Smooth muscle cell (in vitro differentiated cells): ENCODE measurements at regions not wholly inside any gene's neighbourhood (a gene's known extent, or its start where the extent isn't known, plus 50 kb on each side); places are given as distances from the start of the nearest gene placed in this dataset.
"Not testable (repeated sequence)": the region's sequence is repeated elsewhere in the genome, so short reads cannot be mapped to it uniquely, and the experiment has no call there.

Experiments
- DNase-seq: peaks from one replicate; lab custom pipeline; 2025; ENCODE audit not compliant: unreplicated experiment; lab: John Stamatoyannopoulos, UW
- H2AFZ ChIP-seq: fragments of 200-600 bp; sonication (generic); 2 replicates; pipeline ENCODE4 v1.6.0; 2016; ENCODE audit warnings: antibody characterized with exemption, low read depth, mild to moderate bottlenecking
- H3F3A ChIP-seq: fragments of 200-600 bp; sonication (generic); 2 replicates; pipeline ENCODE4 v1.6.0; 2017; ENCODE audit warnings: antibody characterized with exemption, low read depth
- H3K27ac ChIP-seq: fragments of 200-600 bp; sonication (generic); 2 replicates; pipeline ENCODE4 v1.5.1; 2016; ENCODE audit warnings: low read depth, mild to moderate bottlenecking
- H3K27me3 ChIP-seq: fragments of 200-600 bp; sonication (generic); 2 replicates; pipeline ENCODE4 v1.6.1; 2016; ENCODE audit warnings: low read depth, mild to moderate bottlenecking
- H3K36me3 ChIP-seq: fragments of 200-600 bp; sonication (generic); 2 replicates; pipeline ENCODE4 v1.5.1; 2016; ENCODE audit warnings: low read depth
- H3K4me1 ChIP-seq: fragments of 200-600 bp; sonication (generic); 2 replicates; pipeline ENCODE4 v1.5.1; 2016; ENCODE audit warnings: low read depth
- H3K4me2 ChIP-seq: fragments of 200-600 bp; sonication (generic); 2 replicates; pipeline ENCODE4 v1.6.0; 2016; ENCODE audit warnings: mild to moderate bottlenecking
- H3K4me3 ChIP-seq: fragments of 200-600 bp; sonication (generic); 2 replicates; pipeline ENCODE4 v1.5.1; 2016; ENCODE audit warnings: mild to moderate bottlenecking
- H3K79me2 ChIP-seq: fragments of 200-600 bp; sonication (generic); 2 replicates; pipeline ENCODE4 v1.6.0; 2016; ENCODE audit warnings: low read depth, mild to moderate bottlenecking
- H3K9ac ChIP-seq: fragments of 200-600 bp; sonication (generic); 2 replicates; pipeline ENCODE4 v1.6.0; 2016; ENCODE audit warnings: low read depth
- H3K9me3 ChIP-seq: fragments of 200-600 bp; sonication (generic); replicated peaks from 2 replicates; pipeline ENCODE4 v1.5.1; 2016; ENCODE audit warnings: low read depth
- H4K20me1 ChIP-seq: fragments of 200-600 bp; sonication (generic); 2 replicates; pipeline ENCODE4 v1.6.0; 2016; ENCODE audit warnings: low read depth
- WGBS: methylation state at CpG from one replicate; pipeline ENCODE4 v1.1.7; 2016; ENCODE audit warnings: low lambda C conversion rate; 5-methylcytosine and 5-hydroxymethylcytosine counted together
- TF ChIP-seq, protein P1 (sequence below): fragments of 200-600 bp; sonication (generic); IDR thresholded peaks from 2 replicates; pipeline ENCODE4 v1.5.1; 2017; ENCODE audit warnings: borderline replicate concordance, mild to moderate bottlenecking, antibody characterized with exemption; ENCODE audit not compliant: insufficient read depth, poor library complexity, severe bottlenecking

DNA sequence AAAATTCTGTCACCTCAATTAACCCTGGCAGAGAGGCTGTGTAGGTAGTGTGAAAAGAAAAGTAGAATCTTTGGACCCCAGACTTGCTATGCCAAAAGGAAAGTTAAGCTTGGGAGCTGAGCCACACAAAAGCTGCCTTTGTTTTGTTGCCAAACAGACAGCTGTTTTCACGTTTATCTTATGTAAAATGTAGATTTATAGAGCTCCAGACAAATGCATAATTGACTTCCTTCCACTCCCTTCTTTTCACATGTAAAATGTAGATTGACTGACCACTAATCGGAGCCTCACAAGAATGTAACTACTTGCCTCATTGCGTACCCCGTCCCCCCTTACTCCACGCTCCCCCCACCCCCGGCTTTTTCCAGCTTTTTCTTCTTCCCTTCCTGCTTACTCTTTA, 2302.2 kb upstream of the RAG2 start:
- H3K4me2 ChIP-seq, result no peak overlapping the region
- no peaks in the 10 kb centered on the region for H3K27me3 ChIP-seq
- H2AFZ ChIP-seq, result no peak overlapping the region
- DNase-seq, result no peak
- 47% methylated on average over 6 of the region's 6 CpGs for WGBS
- H3F3A ChIP-seq, result no peaks in the 10 kb centered on the region
- H3K9ac ChIP-seq, result no peak overlapping the region
- TF ChIP-seq, protein P1, sequence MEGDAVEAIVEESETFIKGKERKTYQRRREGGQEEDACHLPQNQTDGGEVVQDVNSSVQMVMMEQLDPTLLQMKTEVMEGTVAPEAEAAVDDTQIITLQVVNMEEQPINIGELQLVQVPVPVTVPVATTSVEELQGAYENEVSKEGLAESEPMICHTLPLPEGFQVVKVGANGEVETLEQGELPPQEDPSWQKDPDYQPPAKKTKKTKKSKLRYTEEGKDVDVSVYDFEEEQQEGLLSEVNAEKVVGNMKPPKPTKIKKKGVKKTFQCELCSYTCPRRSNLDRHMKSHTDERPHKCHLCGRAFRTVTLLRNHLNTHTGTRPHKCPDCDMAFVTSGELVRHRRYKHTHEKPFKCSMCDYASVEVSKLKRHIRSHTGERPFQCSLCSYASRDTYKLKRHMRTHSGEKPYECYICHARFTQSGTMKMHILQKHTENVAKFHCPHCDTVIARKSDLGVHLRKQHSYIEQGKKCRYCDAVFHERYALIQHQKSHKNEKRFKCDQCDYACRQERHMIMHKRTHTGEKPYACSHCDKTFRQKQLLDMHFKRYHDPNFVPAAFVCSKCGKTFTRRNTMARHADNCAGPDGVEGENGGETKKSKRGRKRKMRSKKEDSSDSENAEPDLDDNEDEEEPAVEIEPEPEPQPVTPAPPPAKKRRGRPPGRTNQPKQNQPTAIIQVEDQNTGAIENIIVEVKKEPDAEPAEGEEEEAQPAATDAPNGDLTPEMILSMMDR, result no peak
- no peaks in the 10 kb centered on the region for H3K79me2 ChIP-seq
- H3K4me3 ChIP-seq, result no peak overlapping the region
- no peaks in the 10 kb centered on the region for H3K9me3 ChIP-seq
- no peaks in the 10 kb centered on the region for H4K20me1 ChIP-seq
- H3K4me1 ChIP-seq, result no peaks in the 10 kb centered on the region
- no peaks in the 10 kb centered on the region for H3K36me3 ChIP-seq
- no peak overlapping the region for H3K27ac ChIP-seq

DNA sequence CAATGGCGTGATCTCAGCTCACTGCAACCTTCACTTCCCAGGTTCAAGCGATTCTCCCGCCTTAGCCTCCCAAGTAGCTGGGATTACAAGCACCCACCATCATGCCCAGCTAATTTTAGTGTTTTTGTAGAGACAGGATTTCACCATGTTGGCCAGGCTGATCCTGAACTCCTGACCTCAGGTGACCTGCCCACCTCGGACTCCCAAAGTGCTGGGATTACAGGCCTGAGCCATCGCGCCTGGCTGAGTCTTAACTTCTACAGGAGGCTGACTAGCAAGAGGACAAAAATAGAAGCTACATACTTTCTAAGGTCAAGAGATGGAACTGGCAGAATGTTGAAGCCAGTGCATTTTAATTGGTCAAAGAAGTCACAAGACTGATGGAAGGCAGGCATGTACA, 2296.2 kb upstream of the RAG2 start:
- DNase-seq, H3K36me3 ChIP-seq, H2AFZ ChIP-seq, H3K79me2 ChIP-seq, H3K9me3 ChIP-seq, H3K4me2 ChIP-seq, H4K20me1 ChIP-seq, H3K4me1 ChIP-seq, H3F3A ChIP-seq, H3K9ac ChIP-seq, H3K4me3 ChIP-seq, H3K27ac ChIP-seq, H3K27me3 ChIP-seq: not testable (repeated sequence)
- 97% methylated on average over 6 of the region's 6 CpGs for WGBS

DNA sequence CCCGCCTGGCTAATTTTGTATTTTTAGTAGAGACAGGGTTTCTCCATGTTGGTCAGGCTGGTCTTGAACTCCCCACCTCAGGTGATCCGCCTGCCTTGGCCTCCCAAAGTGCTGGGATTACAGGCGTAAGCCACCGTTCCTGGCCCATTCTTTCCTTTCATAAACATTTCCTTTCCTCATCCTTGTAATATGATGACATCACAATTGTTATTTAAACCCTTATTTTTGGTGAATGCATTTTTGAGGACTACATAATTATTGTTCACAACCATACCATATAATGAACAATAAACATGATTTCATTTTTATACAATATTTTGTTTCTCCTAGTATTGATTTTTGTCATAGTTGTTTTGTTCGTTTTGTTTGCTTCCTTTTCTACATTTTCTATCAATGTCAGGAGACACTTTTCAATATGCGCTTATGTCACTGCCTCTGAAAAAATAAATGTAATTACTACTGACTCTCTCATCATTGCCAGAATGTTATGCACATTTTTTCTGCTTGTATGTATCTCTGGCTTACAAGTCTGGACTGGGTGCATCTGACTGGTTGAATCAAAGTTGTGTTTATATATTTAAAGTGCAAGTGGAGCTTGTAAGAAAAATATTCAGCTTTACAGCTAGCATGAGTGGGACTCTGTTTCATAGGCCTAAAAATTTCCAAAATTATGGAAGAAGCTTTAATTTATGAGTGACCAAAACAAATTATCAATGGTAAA, 2286.3 kb upstream of the RAG2 start:
- Histone ChIP-seq H3F3A (no peaks in the 10 kb centered on the region), H3K4me2 (no peak overlapping the region), H3K79me2 (no peaks in the 10 kb centered on the region), H2AFZ (no peak overlapping the region), H3K4me3 (no peak overlapping the region), H3K9ac (no peak overlapping the region), H3K9me3 (no peaks in the 10 kb centered on the region), H3K27me3 (no peaks in the 10 kb centered on the region), H4K20me1 (no peaks in the 10 kb centered on the region), H3K27ac (no peak overlapping the region), H3K4me1 (no peaks in the 10 kb centered on the region), H3K36me3 (no peaks in the 10 kb centered on the region)
- 94% methylated on average over 6 of the region's 6 CpGs for WGBS
- TF ChIP-seq, protein P1, result no peak
- no peak for DNase-seq

DNA sequence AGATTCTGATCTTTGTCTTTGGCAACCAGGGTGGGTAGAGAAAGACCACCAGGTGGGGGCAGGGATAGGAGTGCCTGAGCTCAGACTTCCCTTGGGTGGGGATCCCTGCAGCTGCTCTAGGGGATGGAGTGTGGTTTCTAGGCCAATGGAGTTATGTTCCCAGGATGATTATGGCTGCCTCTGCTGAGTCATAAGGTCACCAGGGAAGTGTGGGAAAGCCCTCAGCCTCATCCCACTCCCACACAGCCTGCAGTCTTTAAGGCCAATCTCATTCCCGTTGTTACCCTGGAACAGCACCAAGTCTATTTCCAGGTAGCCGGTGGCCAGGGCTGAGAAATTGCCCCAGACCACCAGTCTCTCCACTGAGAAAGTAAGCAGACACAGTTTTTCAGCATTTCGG, 2269.3 kb upstream of the RAG2 start:
- H3K79me2 ChIP-seq, result no peaks in the 10 kb centered on the region
- H4K20me1 ChIP-seq, result no peaks in the 10 kb centered on the region
- WGBS, result 88% methylated on average over 3 of the region's 3 CpGs
- peaks cover 4% of the 10 kb centered on the region for H3K36me3 ChIP-seq
- H3K27ac ChIP-seq, result no peak overlapping the region
- H3K4me3 ChIP-seq, result no peak overlapping the region
- no peaks in the 10 kb centered on the region for H3K27me3 ChIP-seq
- TF ChIP-seq, protein P1, result no peak
- no peak overlapping the region for H3K4me2 ChIP-seq
- H3K9ac ChIP-seq, result no peak overlapping the region
- no peak overlapping the region for H2AFZ ChIP-seq
- no peaks in the 10 kb centered on the region for H3F3A ChIP-seq
- no peak for DNase-seq
- peaks cover 13% of the 10 kb centered on the region for H3K9me3 ChIP-seq
- H3K4me1 ChIP-seq, result no peaks in the 10 kb centered on the region
